ENCODE measurements at regions not wholly inside any gene's neighbourhood (a gene's known extent, or its start where the extent isn't known, plus 50 kb on each side); places are given as distances from the start of the nearest gene placed in this dataset.

- no peak overlapping the region for H2BK120ac ChIP-seq (ENCODE audit: insufficient read depth, low read length, poor library complexity)
- no peak overlapping the region for H2AK5ac ChIP-seq (ENCODE audit: low read length)
- no peak overlapping the region for H2BK12ac ChIP-seq (ENCODE audit: low read length)
- no peaks in the 10 kb centered on the region for H3K27me3 ChIP-seq (ENCODE audit: insufficient read depth, low read length)
- no peak overlapping the region for H4K91ac ChIP-seq (ENCODE audit: low read depth, low read length)
- no peak overlapping the region for H3K4me3 ChIP-seq (ENCODE audit: low read depth, low read length)
- no peak overlapping the region for H4K12ac ChIP-seq (ENCODE audit: low read depth, low read length)
- H3K27ac ChIP-seq (ENCODE audit: low read depth, low read length), result no peak overlapping the region
- H4K8ac ChIP-seq (ENCODE audit: low read depth, low read length), result no peak overlapping the region
- H3K23ac ChIP-seq (ENCODE audit: low read length), result no peak overlapping the region
- no peaks in the 10 kb centered on the region for H3K4me1 ChIP-seq (ENCODE audit: control insufficient read depth in 1 of 2, insufficient read depth in 2 of 2, low read length in 2 of 2)
- no peak overlapping the region for H2BK5ac ChIP-seq (ENCODE audit: low read depth, low read length, poor library complexity)
- no peak overlapping the region for H3K14ac ChIP-seq (ENCODE audit: low read length)
- no peak overlapping the region for H3K18ac ChIP-seq (ENCODE audit: low read length)
- H3K9ac ChIP-seq (ENCODE audit: low read length), result no peak overlapping the region
- no peak overlapping the region for H3K4me2 ChIP-seq (ENCODE audit: low read length)
- H2AFZ ChIP-seq (ENCODE audit: insufficient read depth, low read length, poor library complexity), result no peak overlapping the region
- WGBS (ENCODE audit: extremely low coverage, insufficient coverage, insufficient read length), result no CpG with 5 or more reads among the region's 5 CpGs
- no peak overlapping the region for H3K4ac ChIP-seq (ENCODE audit: low read depth, low read length)
- H3K9me3 ChIP-seq (ENCODE audit: insufficient read depth, low read depth, low read length), result no peaks in the 10 kb centered on the region
- no peaks in the 10 kb centered on the region for H3K79me2 ChIP-seq (ENCODE audit: control insufficient read depth, insufficient read depth, low read length, poor library complexity)
- no peaks in the 10 kb centered on the region for H3K36me3 ChIP-seq (ENCODE audit: control insufficient read depth in 1 of 2, insufficient read depth in 2 of 2, low read length in 2 of 2)
- no peaks in the 10 kb centered on the region for H3K79me1 ChIP-seq (ENCODE audit: low read length)
- DNase-seq, result no peak
These were observed 639.3 kb downstream of the TNS3 start for GRCh38 chr7:46942574-46942973.

- H3K9ac ChIP-seq (ENCODE audit: low read length), result no peak overlapping the region
- no peak overlapping the region for H2BK12ac ChIP-seq (ENCODE audit: low read length)
- no peaks in the 10 kb centered on the region for H3K27me3 ChIP-seq (ENCODE audit: insufficient read depth, low read length)
- H4K8ac ChIP-seq (ENCODE audit: low read depth, low read length), result no peak overlapping the region
- no peaks in the 10 kb centered on the region for H3K36me3 ChIP-seq (ENCODE audit: control insufficient read depth in 1 of 2, insufficient read depth in 2 of 2, low read length in 2 of 2)
- H2AK5ac ChIP-seq (ENCODE audit: low read length), result no peak overlapping the region
- H3K9me3 ChIP-seq (ENCODE audit: insufficient read depth, low read depth, low read length), result no peaks in the 10 kb centered on the region
- H2BK5ac ChIP-seq (ENCODE audit: low read depth, low read length, poor library complexity), result no peak overlapping the region
- H3K18ac ChIP-seq (ENCODE audit: low read length), result no peak overlapping the region
- no peak overlapping the region for H3K14ac ChIP-seq (ENCODE audit: low read length)
- H4K12ac ChIP-seq (ENCODE audit: low read depth, low read length), result no peak overlapping the region
- no peak overlapping the region for H3K4me3 ChIP-seq (ENCODE audit: low read depth, low read length)
- no peak overlapping the region for H2BK120ac ChIP-seq (ENCODE audit: insufficient read depth, low read length, poor library complexity)
- H4K91ac ChIP-seq (ENCODE audit: low read depth, low read length), result no peak overlapping the region
- H3K4me2 ChIP-seq (ENCODE audit: low read length), result no peak overlapping the region
- no peaks in the 10 kb centered on the region for H3K79me1 ChIP-seq (ENCODE audit: low read length)
- H3K27ac ChIP-seq (ENCODE audit: low read depth, low read length), result no peak overlapping the region
- no peaks in the 10 kb centered on the region for H3K4me1 ChIP-seq (ENCODE audit: control insufficient read depth in 1 of 2, insufficient read depth in 2 of 2, low read length in 2 of 2)
- H3K23ac ChIP-seq (ENCODE audit: low read length), result no peak overlapping the region
- H2AFZ ChIP-seq (ENCODE audit: insufficient read depth, low read length, poor library complexity), result no peak overlapping the region
- no peaks in the 10 kb centered on the region for H3K79me2 ChIP-seq (ENCODE audit: control insufficient read depth, insufficient read depth, low read length, poor library complexity)
- no CpG with 5 or more reads among the region's 5 CpGs for WGBS (ENCODE audit: extremely low coverage, insufficient coverage, insufficient read length)
- H3K4ac ChIP-seq (ENCODE audit: low read depth, low read length), result no peak overlapping the region
- DNase-seq, result no peak
These were observed 641.7 kb downstream of the TNS3 start for GRCh38 chr7:46940178-46940577.

DNA sequence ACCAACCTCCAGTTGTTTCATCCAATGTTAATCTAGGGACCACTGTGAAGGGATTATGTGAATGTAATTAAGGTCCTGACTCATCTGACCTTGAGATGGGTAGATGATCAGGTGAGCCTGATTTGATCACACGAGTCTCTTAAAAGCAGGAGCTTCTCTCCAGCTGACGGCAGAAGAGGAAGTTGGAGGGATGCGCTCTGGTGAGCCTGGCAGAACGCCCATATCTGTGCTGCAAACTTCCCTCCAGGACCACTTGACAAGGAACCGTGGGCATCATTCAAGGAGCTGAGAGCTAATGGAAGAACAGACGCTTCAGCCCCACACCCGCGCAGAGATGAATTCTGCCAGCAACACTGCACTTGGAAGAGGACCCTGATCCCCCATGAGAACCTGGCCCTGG lies 642.4 kb downstream of the TNS3 start:
- H2AFZ ChIP-seq (ENCODE audit: insufficient read depth, low read length, poor library complexity), result no peak overlapping the region
- H3K36me3 ChIP-seq (ENCODE audit: control insufficient read depth in 1 of 2, insufficient read depth in 2 of 2, low read length in 2 of 2), result no peaks in the 10 kb centered on the region
- H2AK5ac ChIP-seq (ENCODE audit: low read length), result no peak overlapping the region
- no peak overlapping the region for H3K4me2 ChIP-seq (ENCODE audit: low read length)
- H3K4ac ChIP-seq (ENCODE audit: low read depth, low read length), result no peak overlapping the region
- H4K91ac ChIP-seq (ENCODE audit: low read depth, low read length), result no peak overlapping the region
- no CpG with 5 or more reads among the region's 8 CpGs for WGBS (ENCODE audit: extremely low coverage, insufficient coverage, insufficient read length)
- H4K12ac ChIP-seq (ENCODE audit: low read depth, low read length), result no peak overlapping the region
- no peak overlapping the region for H2BK5ac ChIP-seq (ENCODE audit: low read depth, low read length, poor library complexity)
- H3K9ac ChIP-seq (ENCODE audit: low read length), result no peak overlapping the region
- H3K23ac ChIP-seq (ENCODE audit: low read length), result no peak overlapping the region
- no peak overlapping the region for H2BK120ac ChIP-seq (ENCODE audit: insufficient read depth, low read length, poor library complexity)
- no peak overlapping the region for H4K8ac ChIP-seq (ENCODE audit: low read depth, low read length)
- no peaks in the 10 kb centered on the region for H3K79me1 ChIP-seq (ENCODE audit: low read length)
- H3K4me1 ChIP-seq (ENCODE audit: control insufficient read depth in 1 of 2, insufficient read depth in 2 of 2, low read length in 2 of 2), result no peaks in the 10 kb centered on the region
- DNase-seq, result no peak
- H3K14ac ChIP-seq (ENCODE audit: low read length), result no peak overlapping the region
- no peak overlapping the region for H3K18ac ChIP-seq (ENCODE audit: low read length)
- H3K27me3 ChIP-seq (ENCODE audit: insufficient read depth, low read length), result no peaks in the 10 kb centered on the region
- H3K79me2 ChIP-seq (ENCODE audit: control insufficient read depth, insufficient read depth, low read length, poor library complexity), result no peaks in the 10 kb centered on the region
- no peak overlapping the region for H3K4me3 ChIP-seq (ENCODE audit: low read depth, low read length)
- H3K9me3 ChIP-seq (ENCODE audit: insufficient read depth, low read depth, low read length), result no peaks in the 10 kb centered on the region
- H3K27ac ChIP-seq (ENCODE audit: low read depth, low read length), result no peak overlapping the region
- H2BK12ac ChIP-seq (ENCODE audit: low read length), result no peak overlapping the region

- DNase-seq, result no peak
- Histone ChIP-seq H3K18ac (ENCODE audit: low read length) (no peak overlapping the region), H4K91ac (ENCODE audit: low read depth, low read length) (no peak overlapping the region), H3K79me2 (ENCODE audit: control insufficient read depth, insufficient read depth, low read length, poor library complexity) (no peaks in the 10 kb centered on the region), H3K4ac (ENCODE audit: low read depth, low read length) (no peak overlapping the region), H3K36me3 (ENCODE audit: control insufficient read depth in 1 of 2, insufficient read depth in 2 of 2, low read length in 2 of 2) (no peaks in the 10 kb centered on the region), H3K4me3 (ENCODE audit: low read depth, low read length) (no peak overlapping the region), H2BK5ac (ENCODE audit: low read depth, low read length, poor library complexity) (no peak overlapping the region), H3K9ac (ENCODE audit: low read length) (no peak overlapping the region), H3K27me3 (ENCODE audit: insufficient read depth, low read length) (no peaks in the 10 kb centered on the region), H2BK120ac (ENCODE audit: insufficient read depth, low read length, poor library complexity) (no peak overlapping the region), H3K23ac (ENCODE audit: low read length) (no peak overlapping the region), H2AK5ac (ENCODE audit: low read length) (no peak overlapping the region), H3K9me3 (ENCODE audit: insufficient read depth, low read depth, low read length) (no peaks in the 10 kb centered on the region), H2BK12ac (ENCODE audit: low read length) (no peak overlapping the region), H3K4me1 (ENCODE audit: control insufficient read depth in 1 of 2, insufficient read depth in 2 of 2, low read length in 2 of 2) (no peaks in the 10 kb centered on the region), H4K8ac (ENCODE audit: low read depth, low read length) (no peak overlapping the region), H2AFZ (ENCODE audit: insufficient read depth, low read length, poor library complexity) (no peak overlapping the region), H3K27ac (ENCODE audit: low read depth, low read length) (no peak overlapping the region), H4K12ac (ENCODE audit: low read depth, low read length) (no peak overlapping the region), H3K14ac (ENCODE audit: low read length) (no peak overlapping the region), H3K79me1 (ENCODE audit: low read length) (no peaks in the 10 kb centered on the region), H3K4me2 (ENCODE audit: low read length) (no peak overlapping the region)
- no CpG with 5 or more reads among the region's 2 CpGs for WGBS (ENCODE audit: extremely low coverage, insufficient coverage, insufficient read length)
These were observed 642.8 kb downstream of the TNS3 start for GRCh38 chr7:46939089-46939488.
